IgD-negative memory B cell (primary cell): ENCODE measurements at regions not wholly inside any gene's neighbourhood (a gene's known extent, or its start where the extent isn't known, plus 50 kb on each side); places are given as distances from the start of the nearest gene placed in this dataset.

Experiments
- H3K27ac Mint-ChIP-seq, 3 donors: one replicate each; pipeline ENCODE4 v1.8.0; 2020 to 2022; ENCODE audit warnings: mild to moderate bottlenecking in 3 of 3, mixed read lengths in 3 of 3, moderate library complexity in 1 of 3
- H3K27me3 Mint-ChIP-seq: one replicate; pipeline ENCODE4 v1.8.0; 2021; ENCODE audit warnings: mixed read lengths
- H3K36me3 Mint-ChIP-seq: one replicate; pipeline ENCODE4 v1.8.0; 2020; ENCODE audit warnings: mild to moderate bottlenecking, mixed read lengths
- H3K4me1 Mint-ChIP-seq, 3 donors: one replicate each; pipeline ENCODE4 v1.8.0; 2020 to 2022; ENCODE audit warnings: mixed read lengths in 3 of 3, mild to moderate bottlenecking in 1 of 3
- H3K4me3 Mint-ChIP-seq, 4 donors: one replicate each; pipeline ENCODE4 v1.8.0; 2020 to 2022; ENCODE audit warnings: mild to moderate bottlenecking in 4 of 4, mixed read lengths in 4 of 4, moderate library complexity in 3 of 4
- H3K9me3 Mint-ChIP-seq, 3 donors: one replicate each; pipeline ENCODE4 v1.8.0; 2020 to 2021; ENCODE audit warnings: mixed read lengths in 3 of 3, mild to moderate bottlenecking in 1 of 3

- H3K36me3 Mint-ChIP-seq: no peaks in the 10 kb centered on the region
- H3K9me3 Mint-ChIP-seq: peaks cover 0 to 6% (median 0%) of the 10 kb centered on the region in 3 donors
- no peak overlapping the region for H3K27ac Mint-ChIP-seq
- H3K4me1 Mint-ChIP-seq: peaks cover 0 to 2% (median 0%) of the 10 kb centered on the region in 3 donors
- peaks cover 5% of the 10 kb centered on the region for H3K27me3 Mint-ChIP-seq
- no peak overlapping the region for H3K4me3 Mint-ChIP-seq
Observed at GRCh38 chr16:48999044-48999443, 282.6 kb downstream of the CBLN1 start.

GRCh38 chr16:48997946-48998345, 283.7 kb downstream of the CBLN1 start:
- no peak overlapping the region for H3K4me3 Mint-ChIP-seq
- peaks cover 5% of the 10 kb centered on the region for H3K27me3 Mint-ChIP-seq
- H3K36me3 Mint-ChIP-seq: no peaks in the 10 kb centered on the region
- H3K27ac Mint-ChIP-seq: no peak overlapping the region
- peaks cover 0 to 2% (median 0%) of the 10 kb centered on the region in 3 donors for H3K4me1 Mint-ChIP-seq
- peaks cover 0 to 6% (median 0%) of the 10 kb centered on the region in 3 donors for H3K9me3 Mint-ChIP-seq

- H3K4me3 Mint-ChIP-seq: no peak overlapping the region
- peaks cover 0 to 2% (median 0%) of the 10 kb centered on the region in 3 donors for H3K4me1 Mint-ChIP-seq
- H3K9me3 Mint-ChIP-seq: peaks cover 0 to 6% (median 2%) of the 10 kb centered on the region in 3 donors
- H3K27ac Mint-ChIP-seq: no peak overlapping the region
- peaks cover 5% of the 10 kb centered on the region for H3K27me3 Mint-ChIP-seq
- H3K36me3 Mint-ChIP-seq: no peaks in the 10 kb centered on the region
Observed at GRCh38 chr16:48997081-48997615, 284.5 kb downstream of the CBLN1 start.

GRCh38 chr16:48978501-48978900, 303.1 kb downstream of the CBLN1 start:
- Mint-ChIP-seq H3K4me3 (no peak overlapping the region), H3K9me3 (peaks cover 0 to 2% (median 0%) of the 10 kb centered on the region in 3 donors), H3K4me1 (no peaks in the 10 kb centered on the region), H3K27me3 (no peaks in the 10 kb centered on the region), H3K36me3 (peaks cover 1% of the 10 kb centered on the region), H3K27ac (no peak overlapping the region)

- peaks cover 0 to 2% (median 0%) of the 10 kb centered on the region in 3 donors for H3K9me3 Mint-ChIP-seq
- no peak overlapping the region for H3K4me3 Mint-ChIP-seq
- H3K4me1 Mint-ChIP-seq: no peaks in the 10 kb centered on the region
- no peaks in the 10 kb centered on the region for H3K27me3 Mint-ChIP-seq
- H3K36me3 Mint-ChIP-seq: no peaks in the 10 kb centered on the region
- H3K27ac Mint-ChIP-seq: peak overlapping the region in 1 of 3 donors; percentile 53
Observed at GRCh38 chr16:48972236-48972635, 309.4 kb downstream of the CBLN1 start.

- peaks cover 0 to 2% (median 0%) of the 10 kb centered on the region in 3 donors for H3K9me3 Mint-ChIP-seq
- H3K36me3 Mint-ChIP-seq: no peaks in the 10 kb centered on the region
- H3K27me3 Mint-ChIP-seq: no peaks in the 10 kb centered on the region
- H3K27ac Mint-ChIP-seq: peak overlapping the region in 1 of 3 donors; percentile 53
- no peaks in the 10 kb centered on the region for H3K4me1 Mint-ChIP-seq
- H3K4me3 Mint-ChIP-seq: peak overlapping the region in 1 of 4 donors; percentile 46
Observed at GRCh38 chr16:48971571-48972077, 310.0 kb downstream of the CBLN1 start.

GRCh38 chr16:48970216-48970615, 311.4 kb downstream of the CBLN1 start:
- Mint-ChIP-seq H3K27ac (no peak overlapping the region), H3K27me3 (no peaks in the 10 kb centered on the region), H3K36me3 (no peaks in the 10 kb centered on the region), H3K4me1 (no peaks in the 10 kb centered on the region), H3K4me3 (no peak overlapping the region), H3K9me3 (peaks cover 0 to 2% (median 0%) of the 10 kb centered on the region in 3 donors)

- peaks cover 0 to 2% (median 0%) of the 10 kb centered on the region in 3 donors for H3K4me1 Mint-ChIP-seq
- H3K27me3 Mint-ChIP-seq: no peaks in the 10 kb centered on the region
- H3K36me3 Mint-ChIP-seq: no peaks in the 10 kb centered on the region
- H3K27ac Mint-ChIP-seq: no peak overlapping the region
- no peak overlapping the region for H3K4me3 Mint-ChIP-seq
- peaks cover 0 to 2% (median 0%) of the 10 kb centered on the region in 3 donors for H3K9me3 Mint-ChIP-seq
Observed at GRCh38 chr16:48969611-48970010, 312.0 kb downstream of the CBLN1 start.

- Mint-ChIP-seq H3K27ac (no peak overlapping the region), H3K4me3 (no peak overlapping the region), H3K4me1 (peaks cover 0 to 2% (median 0%) of the 10 kb centered on the region in 3 donors), H3K9me3 (peaks cover 0 to 4% (median 2%) of the 10 kb centered on the region in 3 donors), H3K36me3 (no peaks in the 10 kb centered on the region), H3K27me3 (no peaks in the 10 kb centered on the region)
Observed at GRCh38 chr16:48965386-48965785, 316.3 kb downstream of the CBLN1 start.

GRCh38 chr16:48963901-48964615, 317.6 kb downstream of the CBLN1 start:
- Mint-ChIP-seq H3K9me3 (peaks cover 0 to 4% (median 2%) of the 10 kb centered on the region in 3 donors), H3K36me3 (no peaks in the 10 kb centered on the region), H3K4me3 (no peak overlapping the region), H3K27ac (no peak overlapping the region), H3K27me3 (no peaks in the 10 kb centered on the region), H3K4me1 (peaks cover 0 to 3% (median 0%) of the 10 kb centered on the region in 3 donors)

- Mint-ChIP-seq H3K27ac (no peak overlapping the region), H3K27me3 (no peaks in the 10 kb centered on the region), H3K4me3 (peak overlapping the region in 1 of 4 donors; percentile 24), H3K36me3 (no peaks in the 10 kb centered on the region), H3K4me1 (peaks cover 0 to 3% (median 0%) of the 10 kb centered on the region in 3 donors), H3K9me3 (peaks cover 0 to 4% (median 2%) of the 10 kb centered on the region in 3 donors)
Observed at GRCh38 chr16:48963306-48963705, 318.3 kb downstream of the CBLN1 start.

GRCh38 chr16:48961546-48961945, 320.1 kb downstream of the CBLN1 start:
- Mint-ChIP-seq H3K9me3 (peaks cover 0 to 4% (median 0%) of the 10 kb centered on the region in 3 donors), H3K4me1 (peaks cover 0 to 3% (median 0%) of the 10 kb centered on the region in 3 donors), H3K4me3 (no peak overlapping the region), H3K27ac (no peak overlapping the region), H3K36me3 (no peaks in the 10 kb centered on the region), H3K27me3 (no peaks in the 10 kb centered on the region)

- peaks cover 0 to 3% (median 0%) of the 10 kb centered on the region in 3 donors for H3K4me1 Mint-ChIP-seq
- peaks cover 0 to 4% (median 0%) of the 10 kb centered on the region in 3 donors for H3K9me3 Mint-ChIP-seq
- no peaks in the 10 kb centered on the region for H3K36me3 Mint-ChIP-seq
- H3K27me3 Mint-ChIP-seq: no peaks in the 10 kb centered on the region
- H3K4me3 Mint-ChIP-seq: no peak overlapping the region
- no peak overlapping the region for H3K27ac Mint-ChIP-seq
Observed at GRCh38 chr16:48960830-48961229, 320.8 kb downstream of the CBLN1 start.

GRCh38 chr16:48959747-48960146, 321.9 kb downstream of the CBLN1 start:
- no peaks in the 10 kb centered on the region for H3K36me3 Mint-ChIP-seq
- peaks cover 0 to 4% (median 0%) of the 10 kb centered on the region in 3 donors for H3K9me3 Mint-ChIP-seq
- H3K4me1 Mint-ChIP-seq: peaks cover 0 to 3% (median 0%) of the 10 kb centered on the region in 3 donors
- H3K4me3 Mint-ChIP-seq: no peak overlapping the region
- no peaks in the 10 kb centered on the region for H3K27me3 Mint-ChIP-seq
- no peak overlapping the region for H3K27ac Mint-ChIP-seq

- Mint-ChIP-seq H3K36me3 (no peaks in the 10 kb centered on the region), H3K27me3 (no peaks in the 10 kb centered on the region), H3K9me3 (peaks cover 0 to 4% (median 0%) of the 10 kb centered on the region in 3 donors), H3K4me1 (peaks cover 0 to 2% (median 0%) of the 10 kb centered on the region in 3 donors), H3K4me3 (no peak overlapping the region), H3K27ac (no peak overlapping the region)
Observed at GRCh38 chr16:48959204-48959603, 322.4 kb downstream of the CBLN1 start.
